ENCODE measurements at regions not wholly inside any gene's neighbourhood (a gene's known extent, or its start where the extent isn't known, plus 50 kb on each side); places are given as distances from the start of the nearest gene placed in this dataset.
"Not testable (repeated sequence)": the region's sequence is repeated elsewhere in the genome, so short reads cannot be mapped to it uniquely, and the experiment has no call there.

- H3K4me1 ChIP-seq: no peaks in the 10 kb centered on the region
- DNase-seq (ENCODE audit: low spot score): no peak
- H3K27ac ChIP-seq: no peak overlapping the region
- TF ChIP-seq, protein P1, sequence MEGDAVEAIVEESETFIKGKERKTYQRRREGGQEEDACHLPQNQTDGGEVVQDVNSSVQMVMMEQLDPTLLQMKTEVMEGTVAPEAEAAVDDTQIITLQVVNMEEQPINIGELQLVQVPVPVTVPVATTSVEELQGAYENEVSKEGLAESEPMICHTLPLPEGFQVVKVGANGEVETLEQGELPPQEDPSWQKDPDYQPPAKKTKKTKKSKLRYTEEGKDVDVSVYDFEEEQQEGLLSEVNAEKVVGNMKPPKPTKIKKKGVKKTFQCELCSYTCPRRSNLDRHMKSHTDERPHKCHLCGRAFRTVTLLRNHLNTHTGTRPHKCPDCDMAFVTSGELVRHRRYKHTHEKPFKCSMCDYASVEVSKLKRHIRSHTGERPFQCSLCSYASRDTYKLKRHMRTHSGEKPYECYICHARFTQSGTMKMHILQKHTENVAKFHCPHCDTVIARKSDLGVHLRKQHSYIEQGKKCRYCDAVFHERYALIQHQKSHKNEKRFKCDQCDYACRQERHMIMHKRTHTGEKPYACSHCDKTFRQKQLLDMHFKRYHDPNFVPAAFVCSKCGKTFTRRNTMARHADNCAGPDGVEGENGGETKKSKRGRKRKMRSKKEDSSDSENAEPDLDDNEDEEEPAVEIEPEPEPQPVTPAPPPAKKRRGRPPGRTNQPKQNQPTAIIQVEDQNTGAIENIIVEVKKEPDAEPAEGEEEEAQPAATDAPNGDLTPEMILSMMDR (IDR thresholded peaks at IDR 0.05): no peak
- H3K36me3 ChIP-seq: no peaks in the 10 kb centered on the region
- H3K4me3 ChIP-seq: no peak overlapping the region
- no peaks in the 10 kb centered on the region for H3K27me3 ChIP-seq
- H3K9me3 ChIP-seq: no peaks in the 10 kb centered on the region
Measured at GRCh38 chr6:47180633-47181032, 129.1 kb downstream of the TNFRSF21 start.

DNA sequence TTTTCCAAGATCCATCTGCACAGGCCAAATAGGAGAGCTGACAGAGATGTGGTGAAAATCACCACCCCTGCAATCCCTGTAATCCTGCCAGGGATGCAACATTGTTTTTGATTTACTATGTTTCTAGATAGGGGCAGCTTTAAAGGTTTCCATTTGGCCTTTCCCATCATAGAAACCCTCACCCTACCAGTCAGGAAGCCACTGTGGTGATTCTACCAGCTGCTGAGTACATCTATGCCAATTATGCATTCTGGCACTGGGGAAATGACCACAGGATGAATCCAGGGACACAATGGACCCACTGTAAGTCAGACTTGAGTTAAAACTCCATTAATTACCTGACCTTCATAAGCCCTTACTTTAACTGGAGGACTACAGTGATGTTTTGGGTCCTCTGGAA lies 130.4 kb downstream of the TNFRSF21 start:
- Histone ChIP-seq H3K36me3 (no peaks in the 10 kb centered on the region), H3K9me3 (no peaks in the 10 kb centered on the region), H3K27me3 (no peaks in the 10 kb centered on the region), H3K4me3 (no peak overlapping the region), H3K4me1 (no peaks in the 10 kb centered on the region), H3K27ac (no peak overlapping the region)
- TF ChIP-seq, protein P1 (IDR thresholded peaks at IDR 0.05): no peak
- DNase-seq (ENCODE audit: low spot score): no peak

DNA sequence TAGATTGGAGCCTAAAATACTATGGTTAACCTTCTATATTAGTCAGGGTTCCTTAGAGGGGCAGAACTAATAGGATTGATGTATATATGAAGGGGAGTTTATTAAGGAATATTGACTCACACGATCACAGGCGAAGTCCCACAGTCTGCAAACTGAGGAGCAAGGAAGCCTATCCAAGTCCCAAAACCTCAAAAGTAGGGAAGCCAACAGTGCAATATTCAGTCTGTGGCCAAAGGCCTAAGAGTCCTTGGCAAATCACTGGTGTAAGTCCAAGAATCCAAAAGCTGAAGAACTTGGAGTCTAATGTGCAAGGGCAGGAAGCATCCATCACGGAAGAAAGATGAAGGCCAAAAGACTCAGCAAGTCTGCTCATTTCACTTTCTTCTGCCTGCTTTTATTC lies 133.5 kb upstream of the ADGRF1 start:
- TF ChIP-seq, protein P1 (IDR thresholded peaks at IDR 0.05): no peak
- no peak overlapping the region for H3K27ac ChIP-seq
- H3K36me3 ChIP-seq: no peaks in the 10 kb centered on the region
- DNase-seq (ENCODE audit: low spot score): no peak
- H3K27me3 ChIP-seq: no peaks in the 10 kb centered on the region
- H3K9me3 ChIP-seq: no peaks in the 10 kb centered on the region
- H3K4me3 ChIP-seq: no peak overlapping the region
- H3K4me1 ChIP-seq: no peaks in the 10 kb centered on the region

GRCh38 chr6:47174502-47175023 lies 132.4 kb upstream of the ADGRF1 start:
- Histone ChIP-seq H3K9me3 (no peaks in the 10 kb centered on the region), H3K4me1 (no peaks in the 10 kb centered on the region), H3K4me3 (no peak overlapping the region), H3K27ac (no peak overlapping the region), H3K27me3 (no peaks in the 10 kb centered on the region), H3K36me3 (no peaks in the 10 kb centered on the region)
- TF ChIP-seq, protein P1 (IDR thresholded peaks at IDR 0.05): no peak
- DNase-seq (ENCODE audit: low spot score): no peak

DNA sequence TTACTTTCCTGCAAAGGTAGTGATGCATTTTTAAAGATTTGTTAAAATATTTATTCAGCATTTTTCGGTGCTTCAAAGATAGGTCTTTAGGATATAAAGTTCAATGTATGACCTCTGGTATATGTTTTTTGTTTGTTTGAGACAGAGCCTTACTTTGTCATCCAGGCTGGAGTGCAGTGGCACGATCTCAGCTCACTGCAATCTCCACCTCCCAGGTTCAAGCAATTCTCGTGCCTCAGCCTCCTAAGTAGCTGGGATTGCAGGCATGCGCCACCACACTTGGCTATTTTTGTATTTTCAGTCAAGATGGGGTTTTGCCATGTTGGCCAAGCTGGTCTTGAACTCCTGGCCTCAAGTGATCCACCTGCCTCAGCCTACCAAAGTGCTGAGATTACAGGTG lies 131.9 kb upstream of the ADGRF1 start:
- not testable (repeated sequence) for H3K4me3 ChIP-seq; H3K9me3 ChIP-seq; H3K4me1 ChIP-seq; DNase-seq (ENCODE audit: low spot score); H3K27me3 ChIP-seq; H3K27ac ChIP-seq; H3K36me3 ChIP-seq

DNA sequence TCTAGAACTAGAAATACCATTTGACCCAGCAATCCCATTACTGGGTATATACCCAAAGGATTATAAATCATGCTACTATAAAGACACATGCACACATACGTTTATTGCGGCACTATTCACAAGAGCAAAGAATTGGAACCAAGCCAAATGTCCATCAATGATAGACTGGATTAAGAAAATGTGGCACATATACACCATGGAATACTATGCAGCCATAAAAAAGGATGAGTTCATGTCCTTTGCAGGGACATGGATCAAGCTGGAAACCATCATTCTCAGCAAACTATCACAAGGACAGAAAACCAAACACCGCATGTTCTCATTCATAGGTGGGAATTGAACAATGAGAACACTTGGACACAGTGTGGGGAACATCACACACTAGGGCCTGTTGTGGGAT lies 131.0 kb upstream of the ADGRF1 start:
- H3K36me3 ChIP-seq; H3K27me3 ChIP-seq; H3K9me3 ChIP-seq; DNase-seq (ENCODE audit: low spot score); H3K27ac ChIP-seq; H3K4me3 ChIP-seq; H3K4me1 ChIP-seq: not testable (repeated sequence)

- no peak for DNase-seq (ENCODE audit: low spot score)
- H3K27ac ChIP-seq: no peak overlapping the region
- no peaks in the 10 kb centered on the region for H3K27me3 ChIP-seq
- H3K4me3 ChIP-seq: no peak overlapping the region
- TF ChIP-seq, protein P1 (IDR thresholded peaks at IDR 0.05): no peak
- H3K4me1 ChIP-seq: peaks cover 0 to 3% of the 10 kb centered on the region in 2 donors
- H3K9me3 ChIP-seq: no peaks in the 10 kb centered on the region
- H3K36me3 ChIP-seq: no peaks in the 10 kb centered on the region
Measured at GRCh38 chr6:47170617-47170947, 128.4 kb upstream of the ADGRF1 start.
